ENCODE measurements at regions not wholly inside any gene's neighbourhood (a gene's known extent, or its start where the extent isn't known, plus 50 kb on each side); places are given as distances from the start of the nearest gene placed in this dataset.
"Not testable (repeated sequence)": the region's sequence is repeated elsewhere in the genome, so short reads cannot be mapped to it uniquely, and the experiment has no call there.

DNA sequence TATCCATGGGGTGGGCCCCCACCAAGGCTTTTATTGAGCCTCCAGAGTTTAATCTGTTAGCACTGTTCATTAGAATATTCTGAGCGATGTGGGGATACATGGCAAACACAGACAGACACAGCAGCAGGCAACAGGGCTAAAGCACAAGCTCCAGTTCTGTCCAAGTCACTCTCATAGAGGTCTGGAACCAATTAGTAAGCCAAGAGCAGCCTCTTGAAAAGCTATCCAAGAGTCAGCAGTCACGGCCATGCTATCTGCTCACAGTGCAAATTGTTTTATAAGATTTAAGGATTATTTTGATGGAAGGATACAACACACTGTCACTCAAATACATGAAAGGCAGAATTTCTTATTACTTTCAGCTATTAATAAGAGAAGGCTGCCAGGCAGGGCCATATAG, 86.4 kb upstream of the DGKB start:
- TF ChIP-seq, protein P1, sequence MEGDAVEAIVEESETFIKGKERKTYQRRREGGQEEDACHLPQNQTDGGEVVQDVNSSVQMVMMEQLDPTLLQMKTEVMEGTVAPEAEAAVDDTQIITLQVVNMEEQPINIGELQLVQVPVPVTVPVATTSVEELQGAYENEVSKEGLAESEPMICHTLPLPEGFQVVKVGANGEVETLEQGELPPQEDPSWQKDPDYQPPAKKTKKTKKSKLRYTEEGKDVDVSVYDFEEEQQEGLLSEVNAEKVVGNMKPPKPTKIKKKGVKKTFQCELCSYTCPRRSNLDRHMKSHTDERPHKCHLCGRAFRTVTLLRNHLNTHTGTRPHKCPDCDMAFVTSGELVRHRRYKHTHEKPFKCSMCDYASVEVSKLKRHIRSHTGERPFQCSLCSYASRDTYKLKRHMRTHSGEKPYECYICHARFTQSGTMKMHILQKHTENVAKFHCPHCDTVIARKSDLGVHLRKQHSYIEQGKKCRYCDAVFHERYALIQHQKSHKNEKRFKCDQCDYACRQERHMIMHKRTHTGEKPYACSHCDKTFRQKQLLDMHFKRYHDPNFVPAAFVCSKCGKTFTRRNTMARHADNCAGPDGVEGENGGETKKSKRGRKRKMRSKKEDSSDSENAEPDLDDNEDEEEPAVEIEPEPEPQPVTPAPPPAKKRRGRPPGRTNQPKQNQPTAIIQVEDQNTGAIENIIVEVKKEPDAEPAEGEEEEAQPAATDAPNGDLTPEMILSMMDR (IDR thresholded peaks at IDR 0.05; ENCODE audit: insufficient read depth, low read length): no peak
- no peak overlapping the region for H3K4me3 ChIP-seq (ENCODE audit: low read depth, low read length)
- DNase-seq (ENCODE audit: low read depth): peak; percentile 45

- TF ChIP-seq, protein P1 (IDR thresholded peaks at IDR 0.05; ENCODE audit: insufficient read depth, low read length): no peak
- no peak for DNase-seq (ENCODE audit: low read depth)
- no peak overlapping the region for H3K4me3 ChIP-seq (ENCODE audit: low read depth, low read length)
Observed at GRCh38 chr7:14978687-14979086, 76.1 kb upstream of the DGKB start.

- no peak for DNase-seq (ENCODE audit: low read depth)
- no peak overlapping the region for H3K4me3 ChIP-seq (ENCODE audit: low read depth, low read length)
- TF ChIP-seq, protein P1 (IDR thresholded peaks at IDR 0.05; ENCODE audit: insufficient read depth, low read length): no peak
Observed at GRCh38 chr7:14974688-14975087, 72.1 kb upstream of the DGKB start.

GRCh38 chr7:14973712-14974428, 71.3 kb upstream of the DGKB start:
- DNase-seq (ENCODE audit: low read depth): no peak
- H3K4me3 ChIP-seq (ENCODE audit: low read depth, low read length): no peak overlapping the region
- TF ChIP-seq, protein P1 (IDR thresholded peaks at IDR 0.05; ENCODE audit: insufficient read depth, low read length): no peak

DNA sequence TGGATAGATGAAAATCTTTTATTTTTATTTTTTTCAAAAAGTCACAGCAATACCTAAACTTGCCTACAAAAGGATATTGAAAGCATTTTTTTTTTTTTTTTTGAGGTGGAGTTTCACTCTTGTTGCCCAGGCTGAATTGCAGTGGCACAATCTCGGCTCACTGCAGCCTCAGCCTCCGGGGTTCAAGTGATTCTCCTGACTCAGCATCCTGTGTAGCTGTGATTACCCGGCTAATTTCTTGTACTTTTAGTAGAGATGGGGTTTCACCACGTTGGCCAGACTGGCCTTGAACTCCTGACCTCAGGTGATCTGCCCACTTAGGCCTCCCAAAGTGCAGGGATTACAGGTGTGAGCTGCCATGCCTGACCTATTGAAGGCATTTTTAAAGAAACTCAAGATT, 69.1 kb upstream of the DGKB start:
- DNase-seq (ENCODE audit: low read depth); H3K4me3 ChIP-seq (ENCODE audit: low read depth, low read length): not testable (repeated sequence)

DNA sequence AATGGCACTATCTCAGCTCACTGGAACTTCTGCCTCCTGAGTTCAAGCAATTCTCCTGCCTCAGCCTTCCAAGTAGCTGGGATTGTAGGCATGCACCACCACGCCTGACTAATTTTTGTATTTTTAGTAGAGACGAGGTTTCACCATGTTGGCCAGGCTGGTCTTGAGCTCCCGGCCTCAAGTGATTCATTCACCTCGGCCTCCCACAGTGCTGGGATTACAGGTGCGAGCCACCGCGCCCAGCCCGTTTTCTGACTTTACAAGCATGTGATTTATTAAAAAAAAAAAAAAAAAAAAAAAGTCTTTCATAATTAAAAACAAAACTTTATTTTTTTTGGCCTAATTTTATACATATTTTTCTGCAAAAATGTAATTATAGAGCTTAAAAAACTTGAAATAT, 64.8 kb upstream of the DGKB start:
- H3K4me3 ChIP-seq (ENCODE audit: low read depth, low read length); DNase-seq (ENCODE audit: low read depth): not testable (repeated sequence)

GRCh38 chr7:14962778-14963177, 60.2 kb upstream of the DGKB start:
- H3K4me3 ChIP-seq (ENCODE audit: low read depth, low read length): peak overlapping the region; percentile 7
- TF ChIP-seq, protein P1 (IDR thresholded peaks at IDR 0.05; ENCODE audit: insufficient read depth, low read length): no peak
- peak; percentile 1 for DNase-seq (ENCODE audit: low read depth)

- TF ChIP-seq, protein P1 (IDR thresholded peaks at IDR 0.05; ENCODE audit: insufficient read depth, low read length): no peak
- no peak for DNase-seq (ENCODE audit: low read depth)
Observed at GRCh38 chr7:14960721-14961120, 58.2 kb upstream of the DGKB start.

More at GRCh38 chr7:14960721-14961120, 58.2 kb upstream of the DGKB start:
- H3K4me3 ChIP-seq (ENCODE audit: low read depth, low read length): no peak overlapping the region

All from fibroblast of the aortic adventitia (primary cell).